ENCODE measurements at regions not wholly inside any gene's neighbourhood (a gene's known extent, or its start where the extent isn't known, plus 50 kb on each side); places are given as distances from the start of the nearest gene placed in this dataset.

- TF ChIP-seq ARID4A (CRISPR knock-in tag; IDR thresholded peaks at IDR 0.05; ENCODE audit: borderline replicate concordance) (no peak; the same call in 1 of the 2 replicates), ZSCAN21 (CRISPR knock-in tag; IDR thresholded peaks at IDR 0.05; ENCODE audit: borderline replicate concordance) (0 out of 2 replicates have a peak, but pooled peaks have one; percentile 13), ZNF275 (CRISPR knock-in tag; IDR thresholded peaks at IDR 0.05; ENCODE audit: borderline replicate concordance) (no peak), NR2F2 (IDR thresholded peaks at IDR 0.05; ENCODE audit: borderline replicate concordance, low read depth) (no peak), ZNF670 (CRISPR knock-in tag; IDR thresholded peaks at IDR 0.05; ENCODE audit: borderline replicate concordance) (0 out of 2 replicates have a peak, but pooled peaks have one; percentile 34), ZFP36 (IDR thresholded peaks at IDR 0.05; ENCODE audit: borderline replicate concordance, low read depth, low read length, partially characterized antibody) (no peak), ZC3H13 (CRISPR knock-in tag; IDR thresholded peaks at IDR 0.05) (no peak), ZNF772 (CRISPR knock-in tag; IDR thresholded peaks at IDR 0.05) (no peak), E2F1 (CRISPR knock-in tag; IDR thresholded peaks at IDR 0.05) (no peak), MAFG (CRISPR knock-in tag; IDR thresholded peaks at IDR 0.05) (no peak), KLF12 (CRISPR knock-in tag; IDR thresholded peaks at IDR 0.05; ENCODE audit: borderline replicate concordance) (no peak), MIER3 (CRISPR knock-in tag; IDR thresholded peaks at IDR 0.05; ENCODE audit: borderline replicate concordance) (no peak), CERS6 (CRISPR knock-in tag; IDR thresholded peaks at IDR 0.05) (no peak), REPIN1 (CRISPR knock-in tag; IDR thresholded peaks at IDR 0.05; ENCODE audit: borderline replicate concordance, low read depth) (peak; percentile 81), CBX1 (IDR thresholded peaks at IDR 0.05; ENCODE audit: low read depth) (peak; percentile 31), ZNF564 (CRISPR knock-in tag; IDR thresholded peaks at IDR 0.05) (no peak), HBP1 (CRISPR knock-in tag; IDR thresholded peaks at IDR 0.05; ENCODE audit: low read depth) (no peak), SP2 (CRISPR knock-in tag; IDR thresholded peaks at IDR 0.05) (no peak)
Measured at GRCh38 chr6:129774697-129775447, 64.9 kb upstream of the ARHGAP18 start (continued).

Measured in HepG2 (cell line).